IMR-90 (cell line): ENCODE measurements at regions not wholly inside any gene's neighbourhood (a gene's known extent, or its start where the extent isn't known, plus 50 kb on each side); places are given as distances from the start of the nearest gene placed in this dataset.

ENCODE experiments used
- ATAC-seq: fragments of 200-7000 bp; cut with Tn5 transposase; 2 replicates; pipeline ENCODE4 v1.9.1; 2020; ENCODE audit warnings: low read depth, mild to moderate bottlenecking, moderate library complexity
- BruUV-seq: library from RNA; stranded (reverse); fragments of 400-500 nt; replicated peaks from 2 replicates; lab custom pipeline; 2021; lab: Mats Ljungman, UMichigan
- CTCF ChIA-PET: fragments of 300-600 bp; formaldehyde crosslinking; extraction: SDS; loops from one replicate; lab custom pipeline; 2021; ENCODE audit warnings: antibody characterized with exemption; lab: Yijun Ruan, JAX
- POLR2A ChIA-PET: fragments of 300-600 bp; sonication (Branson Sonifier 250); formaldehyde crosslinking; loops from one replicate; lab custom pipeline; 2022; ENCODE audit warnings: antibody characterized with exemption; ENCODE audit not compliant: unreplicated experiment; lab: Charles Lee
- DNase-seq: peaks from one replicate; pipeline ENCODE4 v3.0.0; 2013
- H2AFZ ChIP-seq: replicated peaks from 2 replicates; pipeline ENCODE3; 2013; ENCODE audit warnings: low read length, mild to moderate bottlenecking; ENCODE audit not compliant: poor library complexity
- H2AK5ac ChIP-seq: 2 replicates; pipeline ENCODE4 v1.6.1; 2013; ENCODE audit warnings: low read depth, low read length, inconsistent platforms
- H2AK9ac ChIP-seq: replicated peaks from 2 replicates; pipeline ENCODE3; 2013; ENCODE audit warnings: mild to moderate bottlenecking, low read depth, low read length, moderate library complexity; ENCODE audit not compliant: poor library complexity
- H2BK120ac ChIP-seq: 2 replicates; pipeline ENCODE4 v1.6.1; 2013; ENCODE audit warnings: low read depth, low read length, inconsistent platforms
- H2BK15ac ChIP-seq: 3 replicates; pipeline ENCODE4 v1.6.1; 2013; ENCODE audit warnings: low read depth, low read length, inconsistent platforms
- H2BK20ac ChIP-seq: 2 replicates; pipeline ENCODE4 v1.6.1; 2013; ENCODE audit warnings: low read depth, mild to moderate bottlenecking, inconsistent platforms, low read length, moderate library complexity
- H2BK5ac ChIP-seq: 2 replicates; pipeline ENCODE4 v1.6.1; 2013; ENCODE audit warnings: mild to moderate bottlenecking, low read depth, low read length, inconsistent platforms; ENCODE audit not compliant: poor library complexity, severe bottlenecking
- H3K14ac ChIP-seq: replicated peaks from 2 replicates; pipeline ENCODE4 v1.6.1; 2013; ENCODE audit warnings: low read depth, low read length, inconsistent platforms
- H3K18ac ChIP-seq: 2 replicates; pipeline ENCODE4 v1.6.1; 2013; ENCODE audit warnings: low read depth, low read length, control low read depth
- H3K23ac ChIP-seq: 2 replicates; pipeline ENCODE4 v1.6.1; 2013; ENCODE audit warnings: low read depth, low read length, inconsistent platforms
- H3K27ac ChIP-seq: 2 replicates; pipeline ENCODE4 v1.5.1; 2013; ENCODE audit warnings: mild to moderate bottlenecking, control low read depth, low read length; ENCODE audit not compliant: insufficient read depth
- H3K27me3 ChIP-seq: 2 replicates; pipeline ENCODE4 v1.6.1; 2013; ENCODE audit warnings: low read length; ENCODE audit not compliant: control insufficient read depth, insufficient read depth
- H3K36me3 ChIP-seq: 2 replicates; pipeline ENCODE4 v1.6.1; 2013; ENCODE audit warnings: low read length, mixed read lengths; ENCODE audit not compliant: control insufficient read depth, insufficient read depth
- H3K4ac ChIP-seq: 2 replicates; pipeline ENCODE4 v1.6.1; 2013; ENCODE audit warnings: low read depth, low read length, inconsistent platforms
- H3K4me1 ChIP-seq: 2 replicates; pipeline ENCODE4 v1.6.1; 2013; ENCODE audit warnings: low read length, mixed read lengths; ENCODE audit not compliant: control insufficient read depth, insufficient read depth
- H3K4me2 ChIP-seq: 2 replicates; pipeline ENCODE4 v1.6.1; 2013; ENCODE audit warnings: low read depth, mild to moderate bottlenecking, control low read depth, low read length, moderate library complexity
- H3K4me3 ChIP-seq: 2 replicates; pipeline ENCODE4 v1.5.1; 2013; ENCODE audit warnings: low read depth, mild to moderate bottlenecking, control low read depth, low read length, moderate library complexity; ENCODE audit not compliant: insufficient read depth
- H3K56ac ChIP-seq: 2 replicates; pipeline ENCODE4 v1.6.1; 2013; ENCODE audit warnings: low read length, inconsistent platforms; ENCODE audit not compliant: insufficient read depth; ENCODE audit errors: extremely low read depth
- H3K79me1 ChIP-seq, 2 experiments: 2 replicates each; pipeline ENCODE4 v1.6.1; 2013; ENCODE audit warnings: low read length in 2 of 2, inconsistent platforms in 1 of 2, low read depth in 1 of 2
- H3K9ac ChIP-seq: 2 replicates; pipeline ENCODE4 v1.6.1; 2013; ENCODE audit warnings: low read depth, low read length, control low read depth
- H3K9me1 ChIP-seq: 2 replicates; pipeline ENCODE4 v1.6.1; 2013; ENCODE audit warnings: low read length, inconsistent platforms; ENCODE audit not compliant: insufficient read depth
- H3K9me3 ChIP-seq: 2 replicates; pipeline ENCODE4 v1.6.1; 2013; ENCODE audit warnings: low read length; ENCODE audit not compliant: control insufficient read depth, insufficient read depth
- H4K20me1 ChIP-seq: 2 replicates; pipeline ENCODE4 v1.6.1; 2013; ENCODE audit warnings: low read length, inconsistent platforms; ENCODE audit not compliant: insufficient read depth
- H4K5ac ChIP-seq: 2 replicates; pipeline ENCODE4 v1.6.1; 2013; ENCODE audit warnings: mild to moderate bottlenecking, low read depth, low read length, control low read depth
- H4K8ac ChIP-seq, 2 experiments: 2 replicates each; pipeline ENCODE4 v1.6.1; 2013; ENCODE audit warnings: low read depth in 2 of 2, low read length in 2 of 2, control low read depth in 1 of 2, inconsistent platforms in 1 of 2
- H4K91ac ChIP-seq: 2 replicates; pipeline ENCODE4 v1.6.1; 2013; ENCODE audit warnings: low read depth, low read length, inconsistent platforms; ENCODE audit not compliant: insufficient read depth
- BHLHE40 ChIP-seq: fragments of 150-350 bp; IDR thresholded peaks from 2 replicates; pipeline ENCODE4 v1.6.1; 2016; ENCODE audit warnings: mild to moderate bottlenecking, low read depth, low read length
- CEBPB ChIP-seq: IDR thresholded peaks from 2 replicates; pipeline ENCODE4 v1.6.1; 2012; ENCODE audit warnings: low read depth, low read length, improper control_type of control experiment
- CHD1 ChIP-seq: IDR thresholded peaks from 2 replicates; pipeline ENCODE4 v1.6.1; 2012; ENCODE audit warnings: low read depth, low read length, improper control_type of control experiment
- CTCF ChIP-seq: conservative IDR thresholded peaks from 2 replicates; pipeline ENCODE4 v1.5.1; 2012; ENCODE audit warnings: mild to moderate bottlenecking, low read depth, low read length, improper control_type of control experiment
- ELK1 ChIP-seq: fragments of 150-350 bp; IDR thresholded peaks from 2 replicates; pipeline ENCODE4 v1.6.1; 2016; ENCODE audit warnings: low read depth, mild to moderate bottlenecking, low read length, moderate library complexity, borderline replicate concordance
- FOS ChIP-seq: fragments of 150-350 bp; IDR thresholded peaks from 2 replicates; pipeline ENCODE4 v1.6.1; 2016; ENCODE audit warnings: low read depth, low read length
- MAFK ChIP-seq: IDR thresholded peaks from 2 replicates; pipeline ENCODE4 v1.6.1; 2012; ENCODE audit warnings: low read depth, low read length, improper control_type of control experiment
- MAZ ChIP-seq: IDR thresholded peaks from 2 replicates; pipeline ENCODE4 v1.6.1; 2012; ENCODE audit warnings: low read depth, mild to moderate bottlenecking, low read length, improper control_type of control experiment, moderate library complexity, borderline replicate concordance
- MXI1 ChIP-seq: IDR thresholded peaks from 2 replicates; pipeline ENCODE4 v1.6.1; 2012; ENCODE audit warnings: low read depth, mild to moderate bottlenecking, low read length, moderate library complexity, borderline replicate concordance
- NFE2L2 ChIP-seq: fragments of 150-350 bp; IDR thresholded peaks from 2 replicates; pipeline ENCODE4 v1.6.1; 2016; ENCODE audit warnings: low read depth, mild to moderate bottlenecking, low read length
- POLR2A ChIP-seq: IDR thresholded peaks from 2 replicates; pipeline ENCODE4 v1.6.1; 2012; ENCODE audit warnings: mild to moderate bottlenecking, low read depth, low read length
- RAD21 ChIP-seq: IDR thresholded peaks from 2 replicates; pipeline ENCODE4 v1.6.1; 2012; ENCODE audit warnings: low read length, improper control_type of control experiment
- RCOR1 ChIP-seq: IDR thresholded peaks from 2 replicates; pipeline ENCODE4 v1.6.1; 2012; ENCODE audit warnings: mild to moderate bottlenecking, low read length, improper control_type of control experiment; ENCODE audit not compliant: insufficient replicate concordance
- RFX5 ChIP-seq: IDR thresholded peaks from 2 replicates; pipeline ENCODE4 v1.8.0; 2012; ENCODE audit warnings: low read depth, mild to moderate bottlenecking, low read length, moderate library complexity
- SMC3 ChIP-seq: fragments of 150-350 bp; IDR thresholded peaks from 2 replicates; pipeline ENCODE4 v1.6.1; 2016; ENCODE audit warnings: low read depth, mild to moderate bottlenecking, antibody characterized with exemption, low read length, moderate library complexity
- USF2 ChIP-seq: fragments of 150-350 bp; IDR thresholded peaks from 2 replicates; pipeline ENCODE4 v1.6.1; 2017; ENCODE audit warnings: mild to moderate bottlenecking, antibody characterized with exemption, low read length, low read depth
- WGBS, 2 experiments: methylation state at CpG; one replicate each; pipeline versions ENCODE4 v1.1.5 to v1.1.7; 2013; ENCODE audit warnings: missing lambda C conversion rate in 2 of 2; ENCODE audit not compliant: insufficient read length in 1 of 2; ENCODE audit errors: extremely low coverage in 2 of 2; 5-methylcytosine and 5-hydroxymethylcytosine counted together
- dilution Hi-C: fragments of 300-500 bp; cut with HindIII; formaldehyde crosslinking; loops from one replicate; pipeline ENCODE4 v1.14.3; 2018; ENCODE audit warnings: low sequenced_read_pairs; ENCODE audit not compliant: unreplicated experiment
- in situ Hi-C: fragments of 300-500 bp; cut with MboI; formaldehyde crosslinking; loops from 3 replicates; pipeline ENCODE4 v1.14.3; 2019; ENCODE audit warnings: low sequenced_read_pairs, inconsistent platforms, mixed read lengths
- intact Hi-C: fragments of 100-400 bp; cut with micrococcal nuclease; formaldehyde crosslinking; loops from 2 replicates; pipeline ENCODE4 v1.10.0; 2022

- Histone ChIP-seq H2BK120ac (no peak overlapping the region), H4K8ac (no peak overlapping the region), H3K27me3 (no peaks in the 10 kb centered on the region), H3K4me3 (no peak overlapping the region), H3K79me1 (no peaks in the 10 kb centered on the region), H3K56ac (no peak overlapping the region), H2AK5ac (no peak overlapping the region), H2BK20ac (no peak overlapping the region), H3K23ac (no peak overlapping the region), H2AK9ac (no peak overlapping the region), H3K9me1 (no peaks in the 10 kb centered on the region), H3K9me3 (no peaks in the 10 kb centered on the region), H3K4me2 (no peak overlapping the region), H3K14ac (no peak overlapping the region), H3K9ac (no peak overlapping the region), H2AFZ (no peak overlapping the region), H4K20me1 (no peaks in the 10 kb centered on the region), H4K5ac (no peak overlapping the region), H3K18ac (no peak overlapping the region), H4K91ac (no peak overlapping the region), H3K36me3 (no peaks in the 10 kb centered on the region), H3K4ac (no peak overlapping the region), H3K4me1 (no peaks in the 10 kb centered on the region), H2BK15ac (no peak overlapping the region), H3K27ac (no peak overlapping the region), H2BK5ac (no peak overlapping the region)
- ChIA-PET POLR2A (no interaction called here), CTCF (no interaction called here)
- ATAC-seq (no peak), DNase-seq (no peak)
- BruUV-seq = no TSS peak
- no CpG with 5 or more reads among the region's 1 CpG for WGBS, 2 experiments
- TF ChIP-seq FOS (no peak), USF2 (no peak), ELK1 (no peak), SMC3 (no peak), CEBPB (no peak), RAD21 (no peak), MAFK (no peak), MXI1 (no peak), CHD1 (no peak), BHLHE40 (no peak), CTCF (no peak), RCOR1 (no peak), POLR2A (no peak), MAZ (no peak), RFX5 (no peak), NFE2L2 (no peak)
- dilution Hi-C loops = no loop called here
- in situ Hi-C loops = no loop called here
- intact Hi-C loops = no loop called here
Measured at GRCh38 chr2:36079793-36080192, 275.8 kb upstream of the CRIM1 start.
